K562 (cell line): ENCODE measurements at regions not wholly inside any gene's neighbourhood (a gene's known extent, or its start where the extent isn't known, plus 50 kb on each side); places are given as distances from the start of the nearest gene placed in this dataset.

ENCODE experiments used
- ATAC-seq: fragments of 200-7000 bp; cut with Tn5 transposase; 3 replicates; pipeline ENCODE4 v1.9.1; 2020; ENCODE audit warnings: moderate library complexity
- BruUV-seq: library from RNA; stranded (reverse); fragments of 400-500 nt; replicated peaks from 2 replicates; lab custom pipeline; 2021; lab: Mats Ljungman, UMichigan
- CTCF ChIA-PET: fragments of 300-600 bp; formaldehyde crosslinking; extraction: SDS; loops from one replicate; lab custom pipeline; 2021; ENCODE audit warnings: low intra/inter-chr PET ratio; lab: Yijun Ruan, JAX
- POLR2A ChIA-PET: fragments of 300-600, 350-650 bp; sonication (Branson Sonifier 250); formaldehyde crosslinking; extraction: SDS; loops from one replicate; lab custom pipeline; 2021; ENCODE audit warnings: antibody characterized with exemption, inconsistent platforms; lab: Yijun Ruan, JAX
- DNase-seq, 4 experiments: peaks; one replicate each; pipeline versions ENCODE4 v3.0.0 to v3.0.0-alpha.2; 2011 to 2018; ENCODE audit warnings: low spot score in 3 of 4, mixed read lengths in 3 of 4; ENCODE audit errors: extremely low read depth in 1 of 4
- FAIRE-seq: peaks from 2 replicates; lab custom pipeline; 2011; peaks lifted over from hg19 to GRCh38; lab: Jason Lieb, UNC
- H2AFZ ChIP-seq: 2 replicates; pipeline ENCODE4 v1.6.0; 2011; ENCODE audit warnings: low read depth, low read length, control low read depth, inconsistent platforms
- H3K27ac ChIP-seq: fragments of 200-600 bp; 3 replicates; pipeline ENCODE4 v1.8.0; 2011; ENCODE audit warnings: low read depth, mild to moderate bottlenecking, control low read depth, inconsistent platforms, low read length, moderate library complexity, mixed read lengths; ENCODE audit errors: extremely low read depth
- H3K27me3 ChIP-seq, 2 experiments: fragments of 300-600 bp in 1 of 2; 2 replicates in 1 of 2; 3 replicates in 1 of 2; pipeline versions ENCODE4 v1.6.0 to v1.8.0; 2011; ENCODE audit warnings: inconsistent platforms in 2 of 2, low read length in 2 of 2, mild to moderate bottlenecking in 1 of 2, mixed read lengths in 1 of 2, moderate library complexity in 1 of 2; ENCODE audit not compliant: control insufficient read depth in 2 of 2, insufficient read depth in 2 of 2
- H3K36me3 ChIP-seq: fragments of 300-600 bp; 3 replicates; pipeline ENCODE4 v1.8.0; 2011; ENCODE audit warnings: mild to moderate bottlenecking, low read length, inconsistent platforms; ENCODE audit not compliant: control insufficient read depth, insufficient read depth
- H3K4me1 ChIP-seq, 2 experiments: fragments of 200-600 bp in 1 of 2; replicated peaks in 1 of 2; 2 replicates in 1 of 2; 3 replicates in 1 of 2; pipeline versions ENCODE4 v1.5.1 to v1.8.0; 2011; ENCODE audit warnings: inconsistent platforms in 2 of 2, low read length in 2 of 2, mild to moderate bottlenecking in 1 of 2, mixed read lengths in 1 of 2, moderate library complexity in 1 of 2; ENCODE audit not compliant: control insufficient read depth in 2 of 2, insufficient read depth in 2 of 2
- H3K4me2 ChIP-seq: 2 replicates; pipeline ENCODE4 v1.6.1; 2011; ENCODE audit warnings: low read length, control low read depth, inconsistent platforms, mixed read lengths; ENCODE audit not compliant: insufficient read depth
- H3K4me3 ChIP-seq: fragments of 200-600 bp; sonication (generic), shearing (Covaris generic); 2 replicates; pipeline ENCODE4 v1.5.1; 2016; ENCODE audit warnings: control low read depth, inconsistent platforms
- H3K79me2 ChIP-seq: fragments of 200-600 bp; 3 replicates; pipeline ENCODE4 v1.8.0; 2011; ENCODE audit warnings: low read length, inconsistent platforms; ENCODE audit not compliant: control insufficient read depth, insufficient read depth
- H3K9ac ChIP-seq, 2 experiments: 2 replicates each; pipeline versions ENCODE4 v1.6.0 to v1.6.1; 2011; ENCODE audit warnings: low read depth in 2 of 2, low read length in 2 of 2, control low read depth in 1 of 2, inconsistent platforms in 1 of 2, mild to moderate bottlenecking in 1 of 2, mixed read lengths in 1 of 2; ENCODE audit not compliant: insufficient read depth in 1 of 2
- H3K9me1 ChIP-seq: one replicate; pipeline ENCODE4 v1.6.0; 2011; ENCODE audit warnings: inconsistent platforms, mild to moderate bottlenecking, low read length, moderate library complexity; ENCODE audit not compliant: control insufficient read depth, insufficient read depth
- H3K9me3 ChIP-seq: replicated peaks from 2 replicates; pipeline ENCODE4 v1.5.1; 2011; ENCODE audit warnings: low read depth, low read length, inconsistent platforms; ENCODE audit not compliant: control insufficient read depth, insufficient read depth
- H4K20me1 ChIP-seq: replicated peaks from 2 replicates; pipeline ENCODE4 v1.6.1; 2011; ENCODE audit warnings: low read length, inconsistent platforms, mixed read lengths; ENCODE audit not compliant: control insufficient read depth, insufficient read depth
- ADNP ChIP-seq: fragments of 200-800 bp; sonication (Bioruptor generic); IDR thresholded peaks from 2 replicates; pipeline ENCODE4 v1.6.1; 2016; ENCODE audit warnings: missing genetic modification characterization, missing compliant biosample characterization
- EHMT2 ChIP-seq: fragments of 450-650 bp; IDR thresholded peaks from 2 replicates; pipeline ENCODE4 v1.6.1; 2018; ENCODE audit warnings: antibody characterized with exemption
- ETS1 ChIP-seq: conservative IDR thresholded peaks from 2 replicates; pipeline ENCODE4 v1.6.1; 2011; ENCODE audit warnings: low read depth, mild to moderate bottlenecking, low read length; ENCODE audit not compliant: control insufficient read depth
- PPARD ChIP-seq: fragments of 250-450 bp; sonication (Bioruptor Pico); IDR thresholded peaks from 2 replicates; pipeline ENCODE4 v1.8.0; 2022; ENCODE audit warnings: inconsistent platforms, mild to moderate bottlenecking, moderate library complexity
- ZNF766 ChIP-seq: fragments of 200-800 bp; sonication (Bioruptor generic); conservative IDR thresholded peaks from 2 replicates; pipeline ENCODE4 v1.6.1; 2016; ENCODE audit warnings: missing genetic modification characterization, missing compliant biosample characterization
- WGBS: fragments of 100-300 bp; shearing (Covaris generic); methylation state at CpG from one replicate; pipeline ENCODE4 v1.1.6; 2016; ENCODE audit warnings: low coverage, mixed read lengths; ENCODE audit not compliant: insufficient coverage; ENCODE audit errors: missing lambda C conversion rate; 5-methylcytosine and 5-hydroxymethylcytosine counted together
- in situ Hi-C: fragments of 300-500 bp; cut with MboI; formaldehyde crosslinking; loops from 4 replicates; pipeline ENCODE4 v1.15.0; 2018; ENCODE audit warnings: inconsistent platforms, mixed read lengths
- intact Hi-C: fragments of 100-400 bp; cut with micrococcal nuclease; formaldehyde crosslinking; loops from 2 replicates; pipeline ENCODE4 v1.14.2; 2022
- TF ChIP-seq, protein P1 (sequence below): fragments of 200-800 bp; sonication (Bioruptor generic); IDR thresholded peaks from 2 replicates; pipeline ENCODE4 v1.6.1; 2016; ENCODE audit warnings: missing genetic modification characterization, missing compliant biosample characterization
- TF ChIP-seq, protein P2 (sequence below), 2 experiments: IDR thresholded peaks; 2 replicates each; pipeline ENCODE4 v1.6.1; 2011; ENCODE audit warnings: borderline replicate concordance in 1 of 2, control low read depth in 1 of 2, low read depth in 1 of 2, low read length in 1 of 2, mild to moderate bottlenecking in 1 of 2, mixed read lengths in 1 of 2, moderate library complexity in 1 of 2; ENCODE audit not compliant: insufficient read depth in 1 of 2, insufficient read length in 1 of 2, poor library complexity in 1 of 2, severe bottlenecking in 1 of 2; ENCODE audit errors: extremely low read depth in 1 of 2

DNA sequence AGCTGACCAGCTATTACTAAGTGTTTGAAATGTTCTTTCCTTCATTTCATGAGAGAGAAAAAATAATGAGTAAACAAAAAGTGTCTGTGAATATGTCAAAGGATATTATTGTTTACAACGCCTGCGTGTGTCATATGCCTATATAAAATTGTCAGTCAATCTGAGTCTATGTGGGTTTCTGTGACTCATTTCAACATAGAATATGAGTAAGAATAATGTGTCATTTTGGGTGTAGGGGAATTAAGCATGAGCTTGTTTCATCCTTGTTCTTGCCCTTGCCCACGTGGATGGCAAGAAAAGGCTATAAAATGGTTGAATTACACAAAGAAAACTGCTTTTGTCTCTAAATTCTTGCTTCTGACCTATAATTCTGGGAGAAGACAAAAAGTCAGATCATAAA is 466.0 kb downstream of the PTH2R start (continued):
- TF ChIP-seq, protein P1, sequence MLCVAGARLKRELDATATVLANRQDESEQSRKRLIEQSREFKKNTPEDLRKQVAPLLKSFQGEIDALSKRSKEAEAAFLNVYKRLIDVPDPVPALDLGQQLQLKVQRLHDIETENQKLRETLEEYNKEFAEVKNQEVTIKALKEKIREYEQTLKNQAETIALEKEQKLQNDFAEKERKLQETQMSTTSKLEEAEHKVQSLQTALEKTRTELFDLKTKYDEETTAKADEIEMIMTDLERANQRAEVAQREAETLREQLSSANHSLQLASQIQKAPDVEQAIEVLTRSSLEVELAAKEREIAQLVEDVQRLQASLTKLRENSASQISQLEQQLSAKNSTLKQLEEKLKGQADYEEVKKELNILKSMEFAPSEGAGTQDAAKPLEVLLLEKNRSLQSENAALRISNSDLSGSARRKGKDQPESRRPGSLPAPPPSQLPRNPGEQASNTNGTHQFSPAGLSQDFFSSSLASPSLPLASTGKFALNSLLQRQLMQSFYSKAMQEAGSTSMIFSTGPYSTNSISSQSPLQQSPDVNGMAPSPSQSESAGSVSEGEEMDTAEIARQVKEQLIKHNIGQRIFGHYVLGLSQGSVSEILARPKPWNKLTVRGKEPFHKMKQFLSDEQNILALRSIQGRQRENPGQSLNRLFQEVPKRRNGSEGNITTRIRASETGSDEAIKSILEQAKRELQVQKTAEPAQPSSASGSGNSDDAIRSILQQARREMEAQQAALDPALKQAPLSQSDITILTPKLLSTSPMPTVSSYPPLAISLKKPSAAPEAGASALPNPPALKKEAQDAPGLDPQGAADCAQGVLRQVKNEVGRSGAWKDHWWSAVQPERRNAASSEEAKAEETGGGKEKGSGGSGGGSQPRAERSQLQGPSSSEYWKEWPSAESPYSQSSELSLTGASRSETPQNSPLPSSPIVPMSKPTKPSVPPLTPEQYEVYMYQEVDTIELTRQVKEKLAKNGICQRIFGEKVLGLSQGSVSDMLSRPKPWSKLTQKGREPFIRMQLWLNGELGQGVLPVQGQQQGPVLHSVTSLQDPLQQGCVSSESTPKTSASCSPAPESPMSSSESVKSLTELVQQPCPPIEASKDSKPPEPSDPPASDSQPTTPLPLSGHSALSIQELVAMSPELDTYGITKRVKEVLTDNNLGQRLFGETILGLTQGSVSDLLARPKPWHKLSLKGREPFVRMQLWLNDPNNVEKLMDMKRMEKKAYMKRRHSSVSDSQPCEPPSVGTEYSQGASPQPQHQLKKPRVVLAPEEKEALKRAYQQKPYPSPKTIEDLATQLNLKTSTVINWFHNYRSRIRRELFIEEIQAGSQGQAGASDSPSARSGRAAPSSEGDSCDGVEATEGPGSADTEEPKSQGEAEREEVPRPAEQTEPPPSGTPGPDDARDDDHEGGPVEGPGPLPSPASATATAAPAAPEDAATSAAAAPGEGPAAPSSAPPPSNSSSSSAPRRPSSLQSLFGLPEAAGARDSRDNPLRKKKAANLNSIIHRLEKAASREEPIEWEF (CRISPR knock-in tag), result no peak

- H3K27ac ChIP-seq, result no peak overlapping the region
- H3K27me3 ChIP-seq, result no peaks in the 10 kb centered on the region
- 12% methylated on average over 3 of the region's 3 CpGs for WGBS
- ATAC-seq (no peak), FAIRE-seq (no peak), DNase-seq (no peak)
- no peak overlapping the region for H3K9ac ChIP-seq
- no peaks in the 10 kb centered on the region for H3K36me3 ChIP-seq
- no peak overlapping the region for H3K4me2 ChIP-seq
- TF ChIP-seq EHMT2, result no peak
- TF ChIP-seq ADNP (tag), result no peak
- TF ChIP-seq ETS1, result no peak
- no peak for TF ChIP-seq PPARD (CRISPR knock-in tag)
- TF ChIP-seq ZNF766 (CRISPR knock-in tag), result no peak
- TF ChIP-seq, protein P2, sequence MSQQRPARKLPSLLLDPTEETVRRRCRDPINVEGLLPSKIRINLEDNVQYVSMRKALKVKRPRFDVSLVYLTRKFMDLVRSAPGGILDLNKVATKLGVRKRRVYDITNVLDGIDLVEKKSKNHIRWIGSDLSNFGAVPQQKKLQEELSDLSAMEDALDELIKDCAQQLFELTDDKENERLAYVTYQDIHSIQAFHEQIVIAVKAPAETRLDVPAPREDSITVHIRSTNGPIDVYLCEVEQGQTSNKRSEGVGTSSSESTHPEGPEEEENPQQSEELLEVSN (IDR thresholded peaks at IDR 0.05; ENCODE audit: borderline replicate concordance in 1 of 2, extremely low read depth in 1 of 2, insufficient read depth in 1 of 2, insufficient read length in 1 of 2, low read depth in 1 of 2, low read length in 1 of 2, poor library complexity in 1 of 2, severe bottlenecking in 1 of 2), result no peak
- no peaks in the 10 kb centered on the region for H3K79me2 ChIP-seq
- H3K4me3 ChIP-seq, result no peak overlapping the region
- H3K4me1 ChIP-seq, result no peaks in the 10 kb centered on the region
- BruUV-seq, result no TSS peak
- no peaks in the 10 kb centered on the region for H3K9me3 ChIP-seq
- intact Hi-C loops (no loop called here), in situ Hi-C loops (no loop called here)
- ChIA-PET POLR2A (no interaction called here), CTCF (no interaction called here)
- no peaks in the 10 kb centered on the region for H4K20me1 ChIP-seq
- no peak overlapping the region for H2AFZ ChIP-seq
- H3K9me1 ChIP-seq, result no peaks in the 10 kb centered on the region
Observed at GRCh38 chr2:208879666-208880065, 473.1 kb downstream of the PTH2R start.
